ENCODE measurements at regions not wholly inside any gene's neighbourhood (a gene's known extent, or its start where the extent isn't known, plus 50 kb on each side); places are given as distances from the start of the nearest gene placed in this dataset.
"Not testable (repeated sequence)": the region's sequence is repeated elsewhere in the genome, so short reads cannot be mapped to it uniquely, and the experiment has no call there.

DNA sequence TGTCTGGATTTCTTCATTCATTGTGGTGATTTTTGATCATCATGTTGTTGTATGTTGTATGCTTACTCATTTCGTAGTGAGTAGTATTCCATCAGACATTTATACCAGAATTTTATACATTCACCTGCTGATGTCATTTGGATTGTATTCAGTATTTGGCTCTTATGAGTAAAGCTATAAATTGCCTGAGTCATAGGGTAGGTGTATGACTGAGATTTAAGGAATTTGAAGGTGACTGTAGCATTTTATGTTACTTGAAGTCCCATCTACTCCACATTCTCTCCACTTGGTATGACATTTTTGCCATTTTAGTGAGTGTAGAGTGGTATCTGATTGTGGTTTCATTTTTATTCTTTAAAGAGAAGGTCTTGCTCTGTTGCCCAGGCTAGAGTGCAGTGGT is 548.2 kb downstream of the TBC1D22A start:
- DNase-seq, result no peak

DNA sequence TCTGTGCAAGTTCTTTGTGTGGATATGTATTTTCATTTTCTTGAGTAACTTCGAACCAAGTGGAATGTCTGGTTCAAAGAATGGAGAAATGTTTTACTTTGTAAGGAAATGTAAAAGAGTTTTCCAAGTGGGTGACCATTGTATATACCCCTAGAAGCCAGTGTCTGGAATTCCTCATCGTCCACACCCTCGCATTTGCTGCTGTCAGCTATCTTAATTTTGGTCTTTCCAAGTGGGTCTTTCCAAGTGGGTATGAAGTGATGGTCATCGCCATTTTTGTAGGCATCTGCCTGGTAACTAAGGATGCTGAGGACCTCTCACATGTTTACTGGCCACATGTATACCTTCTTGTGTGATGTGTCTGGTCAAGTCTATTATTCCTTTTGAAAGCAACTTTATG is 547.5 kb downstream of the TBC1D22A start:
- no peak for DNase-seq

DNA sequence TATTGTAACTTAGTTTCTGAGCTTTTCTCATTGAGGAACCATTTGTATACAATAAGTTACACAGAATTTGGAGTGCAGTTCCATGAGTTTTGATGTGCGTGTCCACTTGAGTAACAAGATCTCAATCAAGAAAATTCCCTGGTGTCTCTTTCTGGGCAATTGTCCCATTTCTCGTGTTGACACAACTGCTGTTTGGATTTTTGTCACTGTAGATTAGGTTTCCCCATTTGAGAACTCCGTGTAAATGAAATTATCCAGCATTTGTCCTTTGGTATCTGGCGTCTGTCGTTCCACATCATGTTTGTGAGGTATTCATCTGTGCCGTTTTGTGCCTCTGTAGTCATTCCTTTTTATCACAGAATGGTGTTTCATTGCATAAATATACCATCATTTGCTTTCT is 547.0 kb downstream of the TBC1D22A start:
- no peak for DNase-seq

DNA sequence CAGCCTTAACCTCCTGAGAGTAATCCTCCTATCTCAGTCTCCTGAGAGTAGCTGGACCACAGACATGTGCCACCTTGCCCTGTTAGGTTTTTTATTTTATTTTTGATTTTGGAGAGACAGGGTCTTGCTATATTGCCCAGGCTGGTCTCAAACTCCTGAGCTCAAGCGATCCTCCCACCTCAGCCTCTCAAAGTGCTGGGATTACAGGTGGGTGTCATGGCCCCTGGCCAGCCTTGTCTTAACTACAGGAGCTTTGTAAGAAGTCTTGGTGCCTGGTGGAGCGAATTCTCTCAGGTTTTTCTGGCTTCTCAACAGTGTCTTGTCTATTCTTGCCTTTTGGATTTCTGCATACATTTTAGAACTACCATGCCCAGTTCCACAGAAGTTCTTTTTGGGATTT is 546.4 kb downstream of the TBC1D22A start:
- DNase-seq, result no peak

DNA sequence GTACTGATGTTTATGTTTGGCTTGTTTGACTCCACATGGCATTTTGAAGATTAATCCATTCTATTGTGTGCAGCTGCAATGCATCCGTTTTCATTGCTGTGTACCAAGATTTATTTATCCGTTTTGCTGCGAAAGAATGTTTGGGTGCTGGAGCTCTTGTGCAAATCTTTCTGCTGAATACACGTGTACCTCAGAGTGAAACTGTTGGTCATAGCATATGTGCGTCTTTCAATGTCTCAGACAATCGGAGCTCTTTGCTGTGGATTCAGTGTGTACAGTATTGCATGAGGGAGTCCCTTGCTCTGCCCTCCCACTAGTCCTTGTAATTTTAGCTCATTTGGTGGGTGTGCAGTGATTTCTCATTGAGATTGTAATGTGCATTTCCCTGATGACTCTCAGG is 545.4 kb downstream of the TBC1D22A start:
- no peak for DNase-seq

DNA sequence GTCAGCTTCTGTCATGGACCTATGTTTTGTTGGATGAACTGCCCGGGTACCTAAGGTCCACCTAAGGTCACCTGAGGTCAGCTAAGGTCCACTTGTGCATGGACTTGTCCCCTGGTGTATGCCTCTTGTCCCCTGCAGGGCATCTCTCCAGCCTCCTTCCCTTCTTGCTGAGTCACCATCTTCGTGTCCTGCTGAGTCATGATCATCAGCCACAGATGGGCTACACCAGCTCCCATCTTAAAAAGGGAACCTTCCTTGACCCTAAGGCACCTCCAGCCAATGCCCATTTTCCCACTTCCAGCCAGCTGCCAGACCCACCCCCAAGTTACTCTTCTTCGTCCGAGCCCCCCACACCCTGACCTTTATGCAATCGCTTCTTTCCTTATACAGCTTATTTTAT is 544.9 kb downstream of the TBC1D22A start:
- no peak for DNase-seq

DNA sequence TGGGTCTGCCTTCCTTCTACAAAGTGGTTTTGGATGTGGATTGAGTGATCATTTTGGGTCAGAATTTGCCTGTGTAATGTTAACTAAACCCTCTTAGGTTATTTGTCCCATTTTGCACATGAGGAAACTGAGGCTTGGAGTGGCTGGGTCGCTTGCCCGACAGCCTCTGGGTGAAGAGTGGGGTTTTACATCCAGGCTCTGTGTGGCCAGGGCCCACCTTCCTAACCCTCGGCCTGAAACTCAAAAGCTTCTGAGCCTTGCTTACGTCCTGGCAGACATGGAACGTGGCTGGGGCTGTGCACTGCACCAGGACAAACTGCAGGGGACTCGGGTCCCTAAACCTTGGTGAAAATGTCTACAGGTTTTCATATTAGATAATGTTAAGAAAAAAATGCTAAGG is 542.4 kb downstream of the TBC1D22A start:
- DNase-seq, result no peak

DNA sequence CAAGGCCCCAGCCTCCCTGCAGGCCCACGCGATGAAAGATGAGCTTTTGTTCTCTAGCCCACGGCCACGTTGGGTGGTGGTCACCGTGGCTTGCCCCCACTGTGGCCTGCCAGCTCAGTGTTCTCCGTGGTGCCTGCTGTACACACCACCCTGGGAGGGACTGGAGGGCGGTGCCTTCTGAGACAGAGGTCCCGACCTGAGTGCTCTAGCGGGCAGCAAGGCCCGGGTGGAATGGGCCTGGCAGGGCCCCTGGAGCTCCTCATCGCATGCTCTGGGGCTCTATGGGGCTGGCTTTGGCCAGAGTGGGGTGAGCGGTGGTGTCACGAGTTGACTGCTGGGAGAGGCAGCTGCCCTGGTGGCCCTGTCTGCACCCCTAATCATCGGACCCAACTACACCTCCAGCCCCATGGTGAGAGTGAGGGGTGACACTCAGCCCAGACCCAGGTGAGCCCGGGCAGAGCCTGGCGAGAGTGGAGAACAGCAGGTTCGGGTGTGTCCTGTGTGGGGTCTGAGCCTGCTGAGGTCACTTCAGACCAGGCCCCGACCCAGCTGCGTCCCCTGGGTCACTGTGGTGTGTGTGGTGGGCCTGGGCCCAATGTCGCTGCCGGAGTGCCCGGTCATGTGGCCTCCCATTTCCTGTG is 541.9 kb downstream of the TBC1D22A start:
- DNase-seq, result no peak

DNA sequence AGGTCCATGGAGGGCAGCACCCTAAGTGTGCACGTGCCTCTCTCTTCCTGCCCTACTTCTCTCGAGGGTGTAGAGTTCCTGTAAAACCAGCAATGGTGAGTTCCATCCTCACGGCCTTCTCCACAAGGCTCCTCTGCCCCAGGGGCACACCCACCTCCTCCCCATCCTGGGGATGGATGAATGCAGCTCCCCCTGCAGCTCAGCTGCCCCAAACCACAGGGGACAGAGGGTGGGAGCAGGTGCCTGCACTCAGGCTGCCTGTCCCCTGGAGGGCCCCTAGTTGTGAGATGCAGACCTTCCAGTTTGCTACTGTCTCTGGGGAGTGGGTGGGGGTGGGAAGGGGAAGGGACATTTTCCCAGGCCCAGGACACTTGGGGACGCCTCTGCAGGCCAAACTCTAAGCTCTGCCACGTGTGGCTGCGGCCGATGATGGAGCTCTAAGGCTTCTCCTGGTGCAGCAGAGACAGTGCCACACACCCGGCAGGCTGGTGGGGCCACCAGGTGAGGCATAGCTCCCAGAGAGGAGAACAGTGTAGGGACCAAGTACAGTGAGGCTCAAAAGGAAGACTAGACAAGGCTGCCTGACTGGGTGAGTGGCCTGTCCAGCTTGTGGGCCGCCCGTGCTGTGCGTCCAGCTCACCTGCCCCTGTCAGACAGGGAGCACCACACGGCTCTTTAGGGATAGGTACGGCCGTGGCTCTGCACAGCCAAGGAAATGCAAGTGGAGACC is 540.9 kb downstream of the TBC1D22A start:
- DNase-seq, result no peak

DNA sequence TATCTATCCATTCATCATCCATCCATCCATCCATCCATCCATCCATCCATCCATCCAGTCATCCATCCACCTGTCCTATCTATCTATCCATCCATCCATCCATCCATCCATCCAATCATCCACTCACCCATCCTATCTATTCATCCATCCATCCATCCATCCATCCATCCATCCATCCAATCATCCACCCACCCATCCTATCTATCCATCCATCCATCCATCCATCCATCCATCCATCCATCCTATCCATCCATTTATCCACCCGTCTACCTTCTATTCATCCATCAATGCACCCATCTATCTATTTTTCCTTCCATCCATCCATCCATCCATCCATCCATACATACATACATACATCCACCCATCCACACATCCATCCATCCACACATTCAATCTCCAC is 540.1 kb downstream of the TBC1D22A start:
- not testable (repeated sequence) for DNase-seq

DNA sequence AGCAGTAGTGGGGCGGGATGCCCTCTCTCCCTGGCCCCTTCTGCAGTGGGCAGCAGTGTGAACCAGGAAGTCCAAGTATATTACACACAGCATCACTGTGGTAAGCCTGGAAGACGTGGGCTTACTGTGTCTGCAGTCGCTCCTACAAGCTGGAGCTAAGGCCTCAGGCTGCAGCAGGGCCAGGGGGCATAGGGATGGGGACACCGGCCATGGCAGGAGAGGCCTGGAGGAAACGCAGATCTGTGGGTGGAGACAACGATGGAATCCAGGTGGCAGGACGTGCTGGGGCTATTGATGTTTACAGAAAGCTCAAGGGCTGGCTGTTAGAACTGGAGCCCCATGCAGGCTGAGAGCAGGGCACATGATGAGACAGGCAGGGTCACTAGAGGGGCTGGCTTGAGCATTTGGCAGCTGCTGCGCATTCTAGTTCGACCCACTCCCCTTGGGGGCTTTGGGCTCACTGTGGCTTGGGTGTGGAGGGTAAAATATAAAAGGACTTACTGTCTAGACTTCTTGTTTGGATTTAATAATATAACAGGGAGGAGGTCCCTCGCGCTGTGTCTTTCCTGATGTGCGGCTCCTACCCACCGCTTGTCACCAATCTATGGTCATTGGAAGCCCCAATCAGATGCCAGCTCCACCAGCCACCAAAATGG is 539.5 kb downstream of the TBC1D22A start:
- no peak for DNase-seq

DNA sequence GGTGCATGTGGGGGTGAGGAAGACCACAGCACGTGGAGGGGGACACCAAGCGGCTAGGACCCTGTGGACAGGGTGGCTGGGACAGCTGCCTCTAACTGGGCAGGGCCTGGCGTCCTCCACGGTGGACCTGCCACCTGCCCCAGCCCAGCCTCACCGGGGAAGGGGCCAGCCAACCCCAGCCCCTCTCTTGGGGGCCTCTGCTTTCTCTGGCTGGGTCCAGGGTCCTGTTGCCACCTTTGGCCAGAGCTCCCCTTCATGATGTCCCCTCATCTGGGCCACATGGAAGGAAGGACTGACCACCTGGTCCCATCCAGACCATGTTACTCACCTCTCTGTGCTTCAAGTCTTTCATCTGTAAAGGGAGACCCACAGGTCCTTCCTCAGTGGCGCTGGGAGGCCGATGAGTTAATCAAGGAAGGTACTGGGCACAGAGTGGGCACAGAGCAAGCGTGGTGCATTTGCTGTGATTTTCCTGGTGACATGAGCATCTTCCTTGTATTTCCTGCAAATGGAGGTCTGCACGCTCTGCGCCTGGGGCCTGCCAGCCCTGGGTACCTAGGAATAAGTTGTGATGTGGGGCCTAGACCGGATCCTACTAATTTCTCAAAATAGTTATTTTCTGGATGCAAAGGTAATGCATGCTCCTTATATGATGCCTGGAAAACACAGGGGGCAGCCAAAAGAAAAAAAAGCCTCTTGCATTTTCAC is 538.4 kb downstream of the TBC1D22A start:
- no peak for DNase-seq

DNA sequence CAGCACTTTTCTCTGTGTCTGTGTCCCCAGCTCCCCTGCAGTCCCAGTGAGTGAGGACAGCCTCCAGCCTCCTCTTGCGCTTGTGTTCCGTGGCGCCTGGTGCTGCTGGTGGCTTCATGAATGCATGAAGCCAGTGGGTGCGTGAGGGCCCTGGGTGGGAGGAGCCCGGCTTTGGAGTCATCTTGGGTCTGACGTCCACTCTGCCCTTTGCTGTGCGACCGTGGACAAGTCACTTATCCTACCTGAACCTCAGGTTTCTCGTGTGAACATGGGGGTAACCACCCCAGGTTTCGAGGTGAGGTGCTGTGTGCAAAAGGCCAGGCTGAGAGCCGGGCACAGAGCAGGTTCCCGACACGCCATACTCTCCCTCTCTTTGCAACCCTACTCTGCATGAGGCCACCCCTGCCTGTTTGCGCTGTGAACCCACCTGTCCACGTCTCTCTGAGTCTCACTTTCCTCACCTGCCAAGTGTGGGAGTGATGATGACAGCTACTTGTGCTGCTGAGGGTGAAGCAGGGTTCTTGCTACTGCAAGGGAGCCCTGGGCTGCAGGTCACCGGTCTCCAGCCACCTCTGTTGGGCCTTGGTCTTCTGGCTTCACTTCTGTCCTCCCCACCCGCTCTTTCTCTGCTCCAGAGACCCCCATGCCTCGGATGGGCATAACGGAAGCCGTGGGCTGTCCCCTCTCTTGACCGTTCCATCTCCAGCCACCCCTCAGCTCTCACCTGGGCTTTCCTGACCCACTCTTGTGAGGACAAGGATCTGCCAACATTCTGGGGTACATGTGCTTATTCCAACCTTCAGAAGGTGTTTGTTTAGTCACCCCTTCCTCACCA is 537.6 kb downstream of the TBC1D22A start:
- DNase-seq, result no peak

DNA sequence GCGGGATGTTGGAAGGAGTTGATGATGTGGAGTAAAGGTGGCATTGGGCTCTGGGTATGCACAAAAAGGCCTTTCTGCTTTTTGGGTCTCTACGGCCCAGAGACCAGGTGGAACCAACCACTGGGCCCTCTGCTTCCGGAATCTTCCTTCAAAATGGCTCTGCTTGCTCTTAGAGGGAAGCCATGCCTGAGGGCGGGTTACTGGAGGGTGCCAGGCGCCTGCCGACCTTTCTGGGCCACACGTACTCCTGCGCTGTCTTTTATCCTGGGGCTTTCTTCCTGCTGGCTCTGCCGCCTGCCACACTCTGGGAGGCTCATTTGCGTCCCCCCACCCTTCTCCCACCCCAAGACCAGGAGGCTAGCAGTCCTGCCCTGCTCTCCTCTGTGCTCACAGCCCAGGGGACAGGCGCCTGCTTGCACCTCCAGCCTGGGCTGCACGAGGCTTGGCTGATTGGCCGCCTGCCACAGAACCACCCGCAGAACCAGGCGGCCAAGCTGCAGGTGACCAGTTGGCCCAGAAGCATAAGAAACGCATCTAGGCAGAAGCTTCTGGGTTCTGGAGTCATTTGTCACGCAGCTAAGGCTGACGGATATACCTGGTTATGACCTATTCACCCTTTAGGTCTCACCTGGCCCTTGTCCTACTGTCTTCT is 536.9 kb downstream of the TBC1D22A start:
- DNase-seq, result no peak

DNA sequence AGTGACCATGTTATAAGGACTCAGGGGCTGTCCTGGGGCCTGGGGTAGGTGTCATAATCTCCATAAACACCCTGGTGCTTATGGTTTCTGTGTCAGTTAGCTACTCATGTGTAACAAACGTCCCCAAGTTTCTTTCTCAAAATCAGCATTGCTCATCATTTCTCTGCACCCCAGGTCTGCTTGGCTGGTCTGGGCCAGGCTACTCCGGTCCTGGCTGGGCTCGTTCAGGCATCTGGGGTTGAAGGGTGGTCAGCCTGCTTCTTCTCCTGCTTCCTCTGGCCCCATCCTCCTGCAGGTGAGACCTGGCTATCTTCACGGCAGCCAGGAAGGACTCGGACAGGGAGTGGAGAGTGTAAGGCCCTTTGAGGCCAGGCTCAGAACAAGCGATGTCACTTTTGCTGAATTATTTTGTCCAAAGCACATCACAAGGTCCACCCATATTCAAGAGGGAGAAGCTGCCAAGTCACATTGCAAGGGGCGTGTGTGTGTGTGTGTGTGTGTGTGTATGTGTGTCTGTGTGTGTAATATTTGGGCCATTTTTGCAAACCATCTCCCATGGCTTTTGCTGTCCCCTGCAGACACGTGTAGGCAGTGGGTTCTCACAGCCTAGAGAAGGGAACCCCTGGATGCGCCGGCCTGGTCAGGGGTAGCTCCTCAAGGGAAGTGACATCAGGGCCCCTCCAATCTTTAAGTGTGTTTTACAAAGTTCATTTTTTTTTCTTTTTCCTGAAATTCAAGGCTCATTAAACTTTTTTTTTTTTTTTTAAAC is 535.8 kb downstream of the TBC1D22A start:
- no peak for DNase-seq

DNA sequence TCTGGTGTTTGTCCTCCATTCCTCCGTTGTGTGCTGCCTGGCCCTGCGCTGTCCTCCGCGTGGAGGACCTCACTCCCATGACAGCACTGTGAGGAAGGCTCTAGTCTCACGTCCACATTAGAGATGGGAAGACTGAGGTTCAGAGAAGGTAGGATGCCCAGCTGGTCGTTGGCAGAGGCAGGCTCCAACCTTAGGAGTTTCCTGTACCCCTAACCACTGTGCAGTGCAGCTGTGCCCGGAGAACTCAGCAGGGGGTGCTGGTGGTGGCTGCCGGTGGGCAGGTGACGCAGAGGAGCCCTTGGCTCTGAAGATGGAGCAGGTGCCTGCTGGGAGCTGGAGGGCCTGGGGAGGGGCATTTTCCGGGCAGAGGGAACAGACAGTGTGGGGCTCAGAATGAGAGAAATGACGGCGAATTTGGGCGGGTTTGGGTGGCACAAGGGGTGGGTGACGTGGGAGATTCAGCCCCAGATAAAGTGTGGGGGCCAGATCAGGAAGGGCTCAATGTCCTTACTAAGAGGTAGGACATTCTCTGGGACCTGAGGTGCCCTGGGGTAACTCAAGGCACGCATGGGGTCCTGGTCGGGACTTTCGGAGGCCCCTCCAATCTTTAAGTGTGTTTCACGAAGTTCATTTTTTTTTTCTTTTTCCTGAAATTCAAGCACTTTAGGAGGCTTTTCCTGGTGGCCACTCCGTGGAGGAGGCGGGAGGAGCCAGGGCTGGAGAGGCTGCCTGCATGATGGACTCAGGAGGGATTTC is 535.0 kb downstream of the TBC1D22A start:
- DNase-seq, result no peak

DNA sequence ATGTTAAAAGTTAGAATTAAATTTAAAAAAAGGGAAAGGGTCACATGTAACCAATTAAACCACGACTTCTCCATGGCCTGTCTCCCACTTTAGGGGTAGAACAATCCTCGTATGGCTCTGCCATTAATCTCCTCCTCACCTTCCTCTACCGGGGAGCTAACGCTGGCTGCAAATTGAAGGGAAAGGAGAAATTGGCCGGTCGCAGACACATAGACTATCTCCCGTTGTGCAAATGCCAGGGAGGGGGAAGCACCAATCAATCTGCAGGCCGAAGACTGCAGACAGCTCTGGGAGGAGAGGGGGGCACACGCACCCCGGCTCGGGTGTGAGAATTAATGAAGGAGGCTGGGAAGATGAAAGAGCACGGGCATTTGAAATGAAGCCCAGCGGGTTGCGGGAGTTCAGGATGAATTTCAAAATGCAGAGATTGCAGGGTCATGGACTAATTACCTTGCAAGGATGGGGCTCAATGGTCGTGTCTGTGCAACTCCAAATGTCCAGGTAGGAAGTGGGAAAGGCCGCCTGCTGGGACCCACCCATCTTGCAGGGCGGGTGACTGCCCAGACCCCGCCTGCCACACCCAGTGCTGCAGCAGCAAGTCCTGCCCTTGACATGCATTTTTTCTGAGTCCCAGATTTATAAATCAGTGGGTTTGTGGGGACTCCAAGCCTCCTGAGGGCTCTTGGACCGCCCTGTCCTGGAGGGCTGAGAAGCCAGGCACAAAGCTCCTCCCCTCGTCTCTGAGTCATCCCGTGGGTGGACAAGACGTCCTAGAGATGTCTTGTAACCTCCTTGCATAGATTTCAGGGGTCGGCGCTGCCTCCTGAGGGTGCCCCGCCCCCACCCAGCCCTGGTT is 534.2 kb downstream of the TBC1D22A start:
- no peak for DNase-seq

DNA sequence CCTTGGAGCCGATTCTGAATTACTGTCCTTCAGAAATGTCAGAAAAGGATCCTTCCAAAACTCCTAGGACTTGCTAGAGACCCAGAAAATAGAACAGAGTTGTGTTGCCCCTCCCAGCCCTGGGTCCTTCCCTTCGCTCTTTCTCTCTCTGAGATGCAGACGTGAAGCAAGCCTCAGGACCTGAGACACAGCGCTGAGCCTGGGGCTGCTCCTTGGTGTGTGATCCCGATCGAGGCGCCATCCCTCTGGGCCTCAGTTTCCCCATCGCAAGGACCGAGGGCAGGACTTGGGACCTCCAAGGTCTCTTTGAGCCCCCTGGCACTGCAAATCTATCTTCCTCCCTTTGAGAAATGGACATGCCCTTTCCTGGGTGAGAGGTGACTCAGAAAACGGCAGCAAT is 533.5 kb downstream of the TBC1D22A start:
- no peak for DNase-seq
